Bronchial epithelial cell (primary cell): ENCODE measurements at regions not wholly inside any gene's neighbourhood (a gene's known extent, or its start where the extent isn't known, plus 50 kb on each side); places are given as distances from the start of the nearest gene placed in this dataset.

Experiments
- DNase-seq: peaks from one replicate; pipeline ENCODE4 v3.0.0-alpha.2; 2010; ENCODE audit warnings: low read depth
- FAIRE-seq: peaks from 2 replicates; lab custom pipeline; 2011; peaks lifted over from hg19 to GRCh38; lab: Jason Lieb, UNC
- H3K27me3 ChIP-seq: 2 replicates; pipeline ENCODE4 v1.5.1; 2011; ENCODE audit warnings: low read length; ENCODE audit not compliant: control insufficient read depth, insufficient read depth
- H3K36me3 ChIP-seq: 2 replicates; pipeline ENCODE4 v1.5.1; 2011; ENCODE audit warnings: low read length; ENCODE audit not compliant: control insufficient read depth, insufficient read depth
- H3K4me3 ChIP-seq: 2 replicates; pipeline ENCODE4 v1.5.1; 2011; ENCODE audit warnings: mild to moderate bottlenecking, low read depth, low read length, control low read depth
- TF ChIP-seq, protein P1 (sequence below): IDR thresholded peaks from 2 replicates; pipeline ENCODE4 v1.5.1; 2011; ENCODE audit warnings: mild to moderate bottlenecking, moderate library complexity, low read length, control low read depth, inconsistent platforms; ENCODE audit not compliant: insufficient read depth, severe bottlenecking

DNA sequence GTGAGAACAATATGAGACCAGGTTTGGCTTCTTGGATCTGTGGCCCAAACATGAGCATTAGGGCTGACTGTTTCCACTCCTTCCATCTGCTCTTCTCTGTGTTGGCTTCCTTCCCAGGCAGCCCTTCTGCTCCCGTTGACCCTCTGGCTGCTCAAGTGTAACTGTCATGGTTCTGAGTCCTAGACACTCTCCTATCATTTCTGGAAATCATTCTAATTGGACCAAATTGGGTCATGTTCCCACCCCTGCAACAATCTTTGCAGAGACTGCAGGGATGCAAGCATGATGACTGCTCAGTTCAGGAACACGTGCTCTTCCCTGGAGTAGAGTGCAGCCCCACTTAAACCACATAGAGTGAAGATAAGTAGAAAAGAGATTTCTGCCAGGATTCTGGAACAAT is 741.4 kb downstream of the TAF11L14 start:
- TF ChIP-seq, protein P1, sequence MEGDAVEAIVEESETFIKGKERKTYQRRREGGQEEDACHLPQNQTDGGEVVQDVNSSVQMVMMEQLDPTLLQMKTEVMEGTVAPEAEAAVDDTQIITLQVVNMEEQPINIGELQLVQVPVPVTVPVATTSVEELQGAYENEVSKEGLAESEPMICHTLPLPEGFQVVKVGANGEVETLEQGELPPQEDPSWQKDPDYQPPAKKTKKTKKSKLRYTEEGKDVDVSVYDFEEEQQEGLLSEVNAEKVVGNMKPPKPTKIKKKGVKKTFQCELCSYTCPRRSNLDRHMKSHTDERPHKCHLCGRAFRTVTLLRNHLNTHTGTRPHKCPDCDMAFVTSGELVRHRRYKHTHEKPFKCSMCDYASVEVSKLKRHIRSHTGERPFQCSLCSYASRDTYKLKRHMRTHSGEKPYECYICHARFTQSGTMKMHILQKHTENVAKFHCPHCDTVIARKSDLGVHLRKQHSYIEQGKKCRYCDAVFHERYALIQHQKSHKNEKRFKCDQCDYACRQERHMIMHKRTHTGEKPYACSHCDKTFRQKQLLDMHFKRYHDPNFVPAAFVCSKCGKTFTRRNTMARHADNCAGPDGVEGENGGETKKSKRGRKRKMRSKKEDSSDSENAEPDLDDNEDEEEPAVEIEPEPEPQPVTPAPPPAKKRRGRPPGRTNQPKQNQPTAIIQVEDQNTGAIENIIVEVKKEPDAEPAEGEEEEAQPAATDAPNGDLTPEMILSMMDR, result no peak
- no peak for FAIRE-seq

DNA sequence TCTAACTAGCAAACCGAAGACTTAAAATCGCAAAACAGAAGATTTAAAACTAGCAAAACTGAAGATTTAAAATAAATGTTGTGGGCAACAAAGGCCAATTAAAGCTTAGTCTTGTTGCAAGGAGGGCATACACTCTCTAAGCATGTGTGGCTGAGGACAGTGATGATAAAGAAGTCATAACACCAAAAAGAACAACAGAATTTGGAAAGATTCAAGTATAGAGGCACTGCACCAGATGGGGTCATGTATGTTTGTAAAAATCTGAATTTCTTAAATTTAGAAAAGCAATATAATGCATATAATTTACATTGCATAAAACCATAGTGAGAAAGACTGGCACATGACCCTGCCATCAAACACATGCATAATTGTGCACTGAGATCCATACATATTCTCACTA is 743.8 kb downstream of the TAF11L14 start:
- H3K36me3 ChIP-seq, result no peaks in the 10 kb centered on the region
- no peaks in the 10 kb centered on the region for H3K27me3 ChIP-seq
- H3K4me3 ChIP-seq, result no peak overlapping the region
- DNase-seq (no peak), FAIRE-seq (no peak)
- TF ChIP-seq, protein P1, result no peak

More for the DNA sequence above, 741.4 kb downstream of the TAF11L14 start:
- no peaks in the 10 kb centered on the region for H3K36me3 ChIP-seq
- no peak for DNase-seq
- no peak overlapping the region for H3K4me3 ChIP-seq
- no peaks in the 10 kb centered on the region for H3K27me3 ChIP-seq

GRCh38 chr5:18379189-18379588 is 744.9 kb downstream of the TAF11L14 start:
- no peak for DNase-seq
- TF ChIP-seq, protein P1, result no peak
- no peaks in the 10 kb centered on the region for H3K27me3 ChIP-seq
- H3K36me3 ChIP-seq, result no peaks in the 10 kb centered on the region
- FAIRE-seq, result no peak
- no peak overlapping the region for H3K4me3 ChIP-seq

- no peak overlapping the region for H3K4me3 ChIP-seq
- no peaks in the 10 kb centered on the region for H3K36me3 ChIP-seq
- no peaks in the 10 kb centered on the region for H3K27me3 ChIP-seq
- TF ChIP-seq, protein P1, result no peak
- no peak for FAIRE-seq
- peak; percentile 59 for DNase-seq
Observed at GRCh38 chr5:18380729-18381362, 746.6 kb downstream of the TAF11L14 start.

DNA sequence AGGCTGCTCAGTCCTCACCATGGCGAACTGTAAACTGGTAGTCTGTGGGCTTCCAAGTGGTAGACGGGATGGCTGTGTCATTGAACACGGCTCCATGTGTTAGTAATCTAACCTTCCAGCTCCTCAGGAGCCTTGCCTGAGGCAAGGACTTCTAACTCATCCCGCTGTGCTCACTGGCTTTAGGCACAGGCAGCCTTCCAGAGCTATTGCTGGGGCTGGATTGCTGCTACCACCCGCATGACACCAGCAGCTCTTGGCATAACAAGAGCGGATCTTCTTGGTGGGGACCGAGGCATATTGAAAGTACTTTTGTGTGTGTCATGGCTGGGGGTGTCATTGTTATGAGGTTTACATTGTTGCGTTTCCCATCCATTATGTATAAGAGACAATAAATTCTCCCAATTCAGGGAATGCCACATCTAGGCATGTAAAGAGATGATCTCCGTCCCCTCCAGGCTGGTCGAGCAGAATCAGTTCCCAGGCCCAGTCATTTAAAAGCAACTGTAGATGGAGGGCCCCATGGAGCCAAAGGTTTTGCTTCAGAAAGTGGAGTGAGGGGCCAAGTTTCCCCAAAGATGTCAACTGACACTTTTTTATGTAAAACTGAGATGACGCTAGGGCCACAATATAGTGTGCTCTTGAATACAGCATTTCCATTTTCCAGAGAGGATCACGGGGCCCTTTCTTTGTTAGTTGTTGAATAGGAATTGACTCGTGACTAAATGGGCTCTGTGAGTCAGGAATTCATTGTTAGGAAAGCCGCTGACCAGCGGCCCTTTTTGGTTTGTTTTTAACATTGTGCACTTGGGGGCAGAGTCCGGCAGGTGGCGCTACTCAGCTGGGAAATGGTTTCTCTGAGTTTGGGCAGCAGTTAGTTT is 759.5 kb downstream of the TAF11L14 start:
- Histone ChIP-seq H3K36me3 (no peaks in the 10 kb centered on the region), H3K4me3 (no peak overlapping the region), H3K27me3 (no peaks in the 10 kb centered on the region)
- FAIRE-seq (no peak), DNase-seq (peak; percentile 61)
- TF ChIP-seq, protein P1, result peak; percentile 93
